ENCODE measurements at regions not wholly inside any gene's neighbourhood (a gene's known extent, or its start where the extent isn't known, plus 50 kb on each side); places are given as distances from the start of the nearest gene placed in this dataset.

DNA sequence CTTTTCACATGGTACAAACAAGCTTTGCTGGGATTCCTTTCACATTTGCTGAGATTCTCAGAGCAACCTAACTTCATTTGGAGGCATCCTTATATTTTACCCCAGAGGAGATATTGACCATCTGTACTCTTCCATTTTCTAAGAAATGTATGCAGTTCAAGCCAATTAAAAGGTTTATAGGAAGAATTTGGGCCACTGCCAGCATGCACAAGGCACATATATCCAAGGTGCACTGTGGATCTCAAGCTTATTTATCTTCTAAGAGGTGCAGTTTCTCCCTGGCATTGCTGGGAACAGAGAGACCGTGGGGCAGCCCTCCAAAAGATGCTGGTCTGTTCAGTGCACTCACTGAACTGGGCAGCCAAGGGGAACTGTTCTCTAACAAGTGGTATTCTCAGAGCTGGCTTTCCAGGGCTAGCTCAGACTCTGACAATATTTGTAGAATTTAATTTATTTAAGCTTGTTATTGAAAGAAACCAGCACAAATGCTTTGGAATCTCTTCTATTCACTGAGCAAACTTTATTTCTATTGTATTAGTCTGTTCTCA lies 213.3 kb downstream of the TENT4A start:
- no peak for DNase-seq (ENCODE audit: low read depth)

DNA sequence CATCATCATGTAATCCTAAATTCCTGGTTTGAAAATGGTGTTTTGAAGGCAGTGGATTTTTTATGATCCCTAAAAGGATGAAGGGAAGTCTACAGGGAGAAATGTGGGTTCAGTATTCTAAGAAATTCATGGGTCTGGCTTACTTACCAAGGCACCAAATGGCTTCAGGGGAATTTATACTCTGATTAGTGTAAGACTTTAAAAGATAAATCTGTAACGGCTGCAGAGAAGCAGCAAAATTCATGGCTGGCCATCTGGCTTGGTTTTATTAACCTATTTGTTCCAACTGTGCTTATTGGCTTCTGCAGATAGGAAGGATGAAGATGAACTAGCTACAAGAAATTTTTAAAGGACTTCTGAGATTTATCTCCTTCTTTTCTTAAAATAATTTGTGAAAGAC lies 222.8 kb downstream of the TENT4A start:
- DNase-seq (ENCODE audit: low read depth), result no peak

DNA sequence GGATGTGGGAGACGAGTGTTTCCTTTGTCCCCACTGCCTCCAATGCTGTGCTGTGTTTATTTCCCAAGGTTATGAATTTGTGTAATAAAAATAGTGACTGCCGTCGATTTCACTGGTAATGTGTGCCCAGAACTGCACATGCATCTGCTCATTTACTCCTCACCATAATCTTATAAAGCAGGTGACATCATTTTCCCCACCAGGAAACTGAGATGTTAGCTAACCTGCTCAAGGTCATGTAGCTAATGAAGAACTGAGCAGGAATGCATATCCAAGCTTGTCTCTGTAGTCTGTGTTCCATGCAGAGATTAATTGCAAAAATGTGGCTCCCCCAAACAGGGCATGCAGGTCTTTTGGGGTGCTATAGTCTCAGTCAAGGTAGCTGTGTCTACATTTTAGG lies 224.4 kb downstream of the TENT4A start:
- DNase-seq (ENCODE audit: low read depth), result no peak

DNA sequence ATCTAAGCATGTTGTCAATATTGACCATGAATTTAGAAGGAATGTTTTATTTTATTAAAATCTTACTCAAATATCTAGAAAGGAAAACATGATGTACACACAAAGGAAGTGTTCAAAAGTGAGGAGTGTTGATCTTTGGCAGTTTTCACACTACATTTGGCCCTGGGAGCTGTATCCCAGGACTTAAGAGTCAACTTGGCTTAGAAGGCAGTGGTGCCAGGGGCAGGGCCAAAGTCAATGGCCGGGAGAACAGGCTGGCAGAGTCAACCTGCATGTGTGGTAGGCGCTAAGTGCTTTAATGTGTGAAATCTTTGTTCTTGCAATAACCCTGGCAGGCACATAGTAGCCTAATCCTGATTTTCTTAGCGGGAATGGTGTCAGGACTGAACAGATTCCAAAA lies 228.4 kb downstream of the TENT4A start:
- no peak for DNase-seq (ENCODE audit: low read depth)

DNA sequence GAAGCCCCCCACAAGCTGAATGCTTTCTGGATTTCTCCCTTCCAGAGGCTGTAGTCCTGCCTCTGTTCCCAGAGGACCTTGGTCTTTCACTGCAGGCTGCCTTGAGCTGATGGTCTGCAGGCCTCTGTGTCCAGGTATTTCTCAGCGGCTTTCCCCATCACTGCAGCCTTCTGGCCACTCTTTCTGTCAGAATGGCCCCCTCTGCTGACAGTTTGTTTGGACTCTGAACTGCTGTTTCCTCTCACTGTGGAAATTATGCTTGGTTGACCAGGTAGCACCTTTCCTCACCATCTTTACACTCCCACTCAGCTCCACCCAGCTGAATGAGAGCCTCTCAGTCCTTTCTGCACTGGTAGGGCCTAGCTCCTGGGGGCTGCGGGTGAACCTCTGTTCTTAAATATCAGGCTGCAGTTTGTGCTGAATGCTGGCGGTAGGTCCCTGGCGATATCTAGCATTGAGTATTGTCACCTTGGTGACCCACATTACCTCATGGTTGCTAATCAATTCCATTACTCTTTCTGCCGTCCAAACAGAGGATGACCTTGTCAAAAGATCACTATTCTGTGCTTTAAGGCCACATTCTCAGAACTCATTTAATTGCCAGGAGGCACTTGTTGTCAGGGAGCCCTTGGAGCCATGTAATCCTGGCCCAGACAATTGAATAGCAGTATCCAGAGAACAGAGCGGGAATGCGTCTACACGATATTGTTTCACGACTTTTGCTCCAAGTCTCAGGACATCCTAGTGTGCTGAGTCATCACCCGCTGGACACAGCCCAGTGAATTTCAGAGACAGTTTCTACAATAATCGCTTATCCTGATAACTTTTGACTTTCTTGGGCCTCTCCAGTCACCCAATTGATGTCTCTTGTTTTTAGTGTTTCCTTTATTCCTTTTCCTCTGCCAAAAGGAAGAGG lies 230.2 kb downstream of the TENT4A start:
- DNase-seq (ENCODE audit: low read depth), result no peak

DNA sequence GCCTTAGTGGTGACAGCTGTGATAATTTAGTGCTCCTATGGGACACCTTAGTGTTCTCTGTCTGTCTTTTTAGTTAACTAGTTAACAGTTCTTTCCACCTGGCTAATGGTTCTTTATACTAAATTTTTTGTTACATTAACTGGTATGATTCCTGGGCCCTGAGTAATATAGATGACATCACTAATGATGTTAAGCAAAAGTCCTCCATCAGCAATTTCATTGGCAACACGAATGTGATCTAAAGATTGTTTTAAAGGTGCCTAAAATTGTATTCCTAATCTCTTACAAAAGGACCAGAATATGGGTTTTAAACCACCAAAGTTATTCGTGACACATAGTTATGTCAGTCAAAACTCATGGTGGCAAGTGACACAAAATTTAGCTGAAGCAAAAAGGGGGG lies 235.3 kb downstream of the TENT4A start:
- DNase-seq (ENCODE audit: low read depth), result no peak

DNA sequence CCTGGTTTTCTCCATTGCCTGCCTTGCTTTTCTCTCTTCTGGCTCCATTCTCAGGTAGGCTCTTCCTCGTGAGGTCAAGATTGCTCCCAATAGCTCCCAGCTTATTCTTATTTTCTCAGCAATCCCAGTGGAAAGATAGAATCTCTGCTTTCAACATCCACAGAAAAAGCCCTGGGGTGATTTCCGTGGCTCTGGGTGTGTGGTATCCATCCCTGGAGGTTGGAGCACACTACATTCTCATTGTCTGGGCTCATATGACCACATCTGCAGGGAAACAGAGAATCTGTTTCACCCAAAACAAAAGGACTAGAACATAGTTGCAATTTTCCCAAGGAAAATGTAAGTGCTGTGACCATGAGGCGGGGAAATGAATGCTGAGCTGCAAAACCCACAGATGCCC lies 236.0 kb downstream of the TENT4A start:
- no peak for DNase-seq (ENCODE audit: low read depth)

DNA sequence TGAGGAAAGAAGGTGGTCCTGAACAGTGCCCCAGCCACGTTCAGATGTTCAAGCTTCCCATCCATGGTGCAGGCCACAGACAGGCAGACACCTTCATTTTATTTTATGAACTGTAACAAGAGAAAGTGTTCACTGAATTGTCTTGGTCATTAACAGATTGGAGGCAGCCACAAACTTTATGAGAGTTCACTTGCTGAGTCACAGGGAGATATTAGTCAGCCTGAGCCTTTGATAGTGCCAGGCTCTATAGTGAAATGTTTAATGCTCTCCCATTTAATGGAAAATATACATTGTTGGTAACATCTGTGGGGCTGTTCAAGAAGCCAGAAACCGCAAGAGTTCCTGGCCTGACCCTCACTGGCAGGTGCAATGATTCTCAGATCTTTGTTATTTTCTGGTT lies 237.0 kb downstream of the TENT4A start:
- no peak for DNase-seq (ENCODE audit: low read depth)

DNA sequence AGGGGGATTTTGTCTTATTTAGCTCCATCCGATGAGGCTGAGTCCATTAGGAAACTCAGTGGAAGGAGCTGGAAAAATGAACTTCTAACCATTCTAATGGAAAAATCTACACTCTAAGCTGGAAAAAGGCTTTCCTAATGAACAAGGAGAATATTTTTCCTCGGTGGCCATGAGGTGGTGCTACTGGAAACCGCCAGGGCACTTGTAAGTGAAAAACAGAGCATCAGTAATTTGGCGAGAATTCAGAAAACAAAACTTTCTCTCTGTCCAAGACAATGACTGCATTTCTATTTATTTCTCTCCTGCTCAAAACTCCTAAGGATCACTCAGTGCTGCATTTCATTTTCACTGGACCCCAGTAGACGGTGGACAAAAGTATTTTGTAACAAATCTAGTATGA lies 237.6 kb downstream of the TENT4A start:
- no peak for DNase-seq (ENCODE audit: low read depth)

DNA sequence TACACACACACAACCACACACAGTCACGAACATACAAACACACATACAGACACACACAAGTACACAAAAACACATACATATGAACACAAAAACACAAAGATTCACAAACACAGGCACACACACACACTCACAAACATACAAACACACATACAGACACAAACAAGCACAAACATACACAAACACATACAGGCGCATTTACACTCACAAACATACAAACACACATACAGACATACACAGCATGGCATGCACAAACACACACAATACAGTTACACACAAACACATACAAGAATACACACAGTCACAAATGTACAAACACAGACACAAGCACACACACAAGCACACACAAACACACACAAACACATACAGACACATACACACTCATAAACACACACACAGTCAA lies 247.9 kb downstream of the TENT4A start:
- no peak for DNase-seq (ENCODE audit: low read depth)

DNA sequence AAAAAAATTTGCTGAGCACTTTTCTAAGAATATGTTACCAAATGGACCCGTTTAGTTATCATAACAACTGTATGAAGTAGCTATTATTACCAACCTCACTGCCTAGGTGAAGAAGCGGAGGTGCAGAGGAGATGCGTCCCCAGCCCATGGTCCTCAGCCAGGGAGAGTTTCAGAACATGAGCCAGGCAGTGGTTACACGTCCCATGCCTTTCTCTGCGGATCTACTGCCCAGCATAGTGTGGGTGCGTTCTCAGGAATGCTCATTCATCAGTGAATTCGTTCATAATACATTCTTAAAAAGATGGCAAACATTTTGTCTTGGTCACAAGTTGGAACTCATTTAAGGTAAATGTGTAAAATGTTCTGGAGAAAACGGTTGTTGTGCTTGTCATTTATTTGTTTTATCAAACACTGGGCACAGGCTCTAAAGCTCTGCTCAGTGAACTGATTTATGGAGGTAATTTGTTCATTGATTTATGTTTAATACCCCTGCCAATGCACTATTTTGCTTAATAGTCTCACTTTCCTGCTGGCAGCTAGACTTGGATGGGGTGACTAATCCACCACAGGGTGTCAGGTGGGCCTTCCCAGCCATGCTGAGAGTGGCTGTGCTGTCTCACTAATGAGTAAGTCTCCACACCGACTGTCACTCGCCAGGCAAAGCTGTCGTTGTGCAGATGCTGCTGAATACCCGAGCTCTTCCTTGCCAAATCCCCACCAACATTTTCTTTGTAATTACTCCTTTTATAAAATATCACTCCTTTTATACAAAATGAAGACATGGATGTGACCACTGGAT lies 248.8 kb downstream of the TENT4A start:
- no peak for DNase-seq (ENCODE audit: low read depth)

DNA sequence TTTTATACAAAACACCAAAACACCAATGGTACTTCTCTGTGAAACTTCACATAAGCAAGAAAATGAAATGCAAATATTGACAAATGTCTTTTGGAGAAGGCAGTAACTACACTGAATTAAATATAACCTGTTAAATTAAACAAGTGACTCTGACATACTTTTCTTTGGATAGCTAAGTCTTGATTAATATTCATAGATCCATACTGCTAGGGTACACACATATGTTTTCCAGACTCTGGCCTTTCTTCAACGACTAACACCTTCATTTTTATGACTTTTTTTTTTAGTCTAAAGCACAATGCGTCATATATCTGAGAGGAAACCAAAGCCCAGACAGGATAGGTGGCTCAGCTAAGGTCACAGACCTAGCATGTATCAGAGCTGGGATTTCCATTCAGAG lies 263.7 kb downstream of the TENT4A start:
- DNase-seq (ENCODE audit: low read depth), result no peak

DNA sequence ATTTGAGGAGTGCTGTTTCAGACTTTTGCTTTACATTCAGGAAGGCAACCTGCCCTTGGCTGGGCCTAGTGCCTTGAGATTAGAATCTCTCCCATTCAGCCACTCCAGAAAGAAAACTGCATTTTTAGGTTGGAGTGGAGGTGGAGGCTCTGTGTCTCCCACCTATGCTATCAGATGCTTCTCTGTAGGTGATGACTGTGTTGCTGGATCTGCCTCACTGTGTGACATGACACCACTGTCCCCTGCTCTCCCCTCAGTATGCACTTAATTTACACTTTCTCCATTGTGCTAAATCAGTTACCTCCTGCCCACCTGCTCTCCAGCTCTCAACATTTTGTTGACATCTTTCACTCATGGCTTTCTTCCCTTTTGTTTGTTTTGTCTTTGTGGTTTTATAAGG lies 265.8 kb downstream of the TENT4A start:
- DNase-seq (ENCODE audit: low read depth), result no peak

DNA sequence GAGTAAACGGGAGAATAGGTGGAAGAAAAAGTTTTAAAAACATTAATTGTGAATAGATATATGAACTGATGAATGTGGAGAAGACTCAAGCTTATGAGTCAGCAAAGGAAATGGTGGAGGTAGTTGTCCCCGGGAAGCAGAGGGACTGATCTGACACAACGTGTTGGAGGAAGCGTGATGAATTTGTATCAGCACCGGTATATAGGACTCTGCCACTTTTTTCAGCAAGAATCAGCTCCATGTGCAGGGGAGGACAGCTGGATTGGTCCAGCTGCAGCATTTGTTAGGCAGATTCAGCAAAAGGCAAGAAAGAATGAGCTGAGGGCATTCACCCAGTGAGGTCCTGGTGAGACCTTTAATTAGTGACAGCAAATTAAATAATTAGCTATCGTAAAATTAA lies 276.0 kb downstream of the TENT4A start:
- no peak for DNase-seq (ENCODE audit: low read depth)

DNA sequence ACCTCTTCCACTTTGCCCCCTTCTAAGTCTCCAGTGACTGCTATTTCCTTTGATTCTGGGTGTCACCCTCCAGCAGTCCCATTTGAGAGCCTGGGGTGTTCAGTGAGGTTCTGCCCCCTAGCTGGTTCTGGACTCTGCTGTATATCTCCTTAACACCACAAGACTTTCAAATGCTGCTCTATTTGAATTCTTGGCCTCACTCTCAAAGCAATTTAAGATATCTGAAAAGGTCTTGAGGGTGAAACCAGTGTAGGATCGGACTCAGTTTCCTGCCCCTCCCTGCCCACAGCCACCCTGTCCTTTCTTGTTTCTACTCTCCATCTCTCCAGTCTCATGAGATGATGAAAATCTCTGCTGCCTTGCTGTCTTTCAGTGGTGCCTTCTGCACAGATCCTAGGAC lies 280.9 kb downstream of the TENT4A start:
- DNase-seq (ENCODE audit: low read depth), result no peak

DNA sequence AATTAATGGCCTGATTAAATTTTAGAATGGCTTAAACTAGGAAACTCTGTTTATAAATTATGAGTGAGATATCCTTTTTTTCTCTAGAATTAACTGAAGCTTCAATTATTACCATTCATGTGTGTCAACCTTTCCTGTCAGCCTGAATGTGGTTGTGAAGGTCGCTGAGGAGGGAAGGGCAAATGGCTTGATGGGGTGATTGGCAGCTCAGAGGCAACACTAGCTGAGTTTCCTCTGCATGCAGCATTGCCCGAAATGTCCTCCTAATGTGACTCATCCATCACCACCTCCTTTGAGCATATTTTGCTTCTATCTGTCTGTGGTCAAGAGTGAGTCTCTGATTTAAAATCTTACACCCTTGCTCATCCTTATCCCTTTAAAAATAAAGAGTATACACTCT lies 281.9 kb downstream of the TENT4A start:
- no peak for DNase-seq (ENCODE audit: low read depth)

DNA sequence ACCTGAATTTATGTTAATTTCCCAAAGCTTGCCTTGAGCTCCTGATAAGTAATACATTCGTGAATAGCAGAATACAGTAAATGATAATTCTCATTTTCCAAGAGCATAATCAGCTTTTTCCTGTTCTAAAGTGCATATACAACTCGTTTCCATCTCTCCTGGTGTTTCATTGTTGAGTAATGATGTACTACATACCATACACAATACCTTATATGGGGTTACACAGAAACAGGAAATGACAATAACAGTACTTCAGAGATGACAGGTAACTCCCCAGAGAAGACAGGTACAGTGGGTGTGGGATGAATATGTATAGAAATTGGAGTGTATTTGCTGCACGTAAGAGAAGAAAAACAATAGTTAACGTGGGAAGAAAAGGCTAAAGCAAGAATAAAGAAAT lies 287.1 kb downstream of the TENT4A start:
- no peak for DNase-seq (ENCODE audit: low read depth)

DNA sequence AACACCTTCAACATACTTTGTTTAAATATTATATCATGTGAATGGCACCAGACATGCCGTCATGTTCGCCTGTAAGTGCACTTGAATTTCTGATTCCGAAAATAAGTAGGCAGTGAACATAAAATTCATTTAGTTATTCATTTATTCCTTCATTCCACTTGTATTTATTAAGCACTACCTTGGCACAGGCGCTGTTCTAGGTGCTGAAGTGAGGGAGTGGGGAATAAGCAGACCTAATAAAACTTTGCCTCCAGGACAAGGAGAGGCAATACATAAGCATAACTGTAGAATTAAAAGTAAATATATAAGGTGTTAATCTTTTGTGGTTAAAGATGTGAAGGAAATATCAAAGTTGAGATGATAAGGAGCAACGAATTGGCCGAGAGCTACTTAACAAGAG lies 297.4 kb downstream of the TENT4A start:
- no peak for DNase-seq (ENCODE audit: low read depth)

DNA sequence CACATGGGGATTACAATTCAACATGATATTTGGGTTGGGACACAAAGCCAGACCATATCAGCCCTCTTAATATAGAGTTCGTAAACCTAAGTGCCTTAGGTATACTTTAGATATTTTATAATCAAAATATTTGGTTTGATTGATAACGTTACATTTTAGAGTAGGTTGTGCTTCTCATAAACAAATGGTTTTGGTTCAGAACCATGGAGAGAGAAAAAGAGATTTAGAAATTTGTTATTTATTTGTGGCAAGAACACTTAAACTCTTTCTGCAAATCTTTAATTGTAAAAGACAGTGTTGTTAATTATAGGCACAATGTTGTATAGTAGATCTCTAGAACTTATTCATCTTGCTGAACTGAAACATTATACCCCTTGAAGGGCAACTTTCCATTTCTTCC lies 298.8 kb downstream of the TENT4A start:
- no peak for DNase-seq (ENCODE audit: low read depth)

DNA sequence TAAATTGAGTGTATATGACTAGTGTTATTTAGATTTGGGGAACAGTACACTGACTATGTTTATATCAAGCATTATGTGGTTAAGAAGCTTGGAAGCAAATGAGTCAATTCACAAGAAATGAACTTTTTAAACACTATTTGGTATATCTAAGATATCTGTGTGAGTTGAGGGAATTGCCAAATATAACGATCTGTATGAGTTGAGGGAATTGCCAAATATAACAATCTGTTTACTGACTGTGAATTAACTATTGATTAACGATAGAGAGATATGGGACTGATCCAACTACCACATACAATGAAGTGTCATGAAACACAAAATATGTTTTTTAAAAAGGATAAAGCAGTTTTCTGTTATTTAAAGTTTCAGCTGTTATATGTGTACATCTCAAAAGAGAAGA lies 301.4 kb downstream of the TENT4A start:
- no peak for DNase-seq (ENCODE audit: low read depth)

DNA sequence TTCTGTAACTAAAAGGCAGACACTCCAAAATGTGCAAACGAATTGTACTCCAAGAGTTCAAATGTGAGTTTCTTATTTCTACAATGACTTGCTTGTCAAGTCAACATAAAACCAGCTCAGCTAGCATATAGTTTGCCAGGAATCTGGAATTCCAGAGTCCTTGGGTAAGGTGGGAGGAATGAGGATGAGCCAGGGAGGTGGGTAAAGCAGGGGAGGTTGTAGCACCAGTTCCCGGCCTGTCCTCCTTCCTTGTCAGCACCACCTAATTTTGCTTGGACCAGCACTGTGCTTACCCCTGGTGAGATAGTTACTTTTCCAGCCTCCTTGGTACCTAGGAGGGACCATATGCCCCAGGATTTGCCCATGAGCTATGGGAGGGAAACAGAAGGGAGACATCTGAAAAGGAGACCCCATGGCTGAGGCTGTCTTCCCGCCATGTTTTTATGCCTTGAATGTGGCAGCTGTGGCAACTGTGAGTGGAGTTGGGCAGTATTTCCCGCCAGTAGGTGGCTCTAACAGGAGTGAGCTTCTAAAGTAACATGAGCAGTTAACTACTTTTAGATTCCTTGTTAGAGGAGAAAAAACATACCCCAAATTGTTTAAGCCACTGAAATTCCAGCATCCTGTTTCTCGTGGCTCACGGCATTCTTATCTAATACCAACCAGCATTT lies 302.5 kb downstream of the TENT4A start:
- no peak for DNase-seq (ENCODE audit: low read depth)

DNA sequence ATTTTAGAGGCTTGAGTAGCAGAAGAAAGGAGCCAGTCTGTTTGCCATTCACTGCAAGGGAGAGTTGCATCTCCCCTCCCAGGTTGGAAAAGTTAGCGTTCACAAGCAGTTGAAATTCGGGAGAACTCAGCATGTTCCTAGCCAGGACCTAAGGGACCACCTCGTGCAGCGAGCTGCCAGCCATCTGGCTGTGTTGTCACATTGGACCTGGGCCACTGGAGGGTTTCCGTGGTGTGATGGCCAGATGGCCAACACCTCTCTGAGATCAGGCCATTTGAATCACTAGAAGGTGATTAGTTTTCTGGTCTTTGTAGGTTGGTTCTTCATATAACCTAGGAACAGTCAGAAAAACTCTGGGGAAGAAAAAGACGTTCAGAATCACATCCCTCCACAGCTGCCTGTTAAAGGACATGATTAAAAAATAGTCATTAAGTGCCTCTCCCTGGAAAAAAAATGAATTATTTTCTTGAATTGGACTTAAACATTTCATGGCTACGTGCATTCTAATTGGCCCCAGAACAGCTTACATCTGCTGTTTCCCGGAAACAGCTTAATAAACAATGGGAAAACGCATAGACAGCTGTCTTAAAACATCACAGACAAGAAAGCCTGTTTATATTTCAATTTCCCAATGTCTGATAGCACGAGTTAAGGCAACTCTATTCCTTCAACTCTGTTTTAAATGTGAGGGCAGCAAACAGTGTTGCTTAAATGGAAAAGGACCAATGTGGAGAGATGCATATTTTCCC lies 303.9 kb downstream of the TENT4A start:
- DNase-seq (ENCODE audit: low read depth), result no peak

Data from activated T-cell treated with anti-CD3 and anti-CD28 coated beads for 48 hours (primary cell).